ENCODE measurements at regions not wholly inside any gene's neighbourhood (a gene's known extent, or its start where the extent isn't known, plus 50 kb on each side); places are given as distances from the start of the nearest gene placed in this dataset.
"Not testable (repeated sequence)": the region's sequence is repeated elsewhere in the genome, so short reads cannot be mapped to it uniquely, and the experiment has no call there.

DNA sequence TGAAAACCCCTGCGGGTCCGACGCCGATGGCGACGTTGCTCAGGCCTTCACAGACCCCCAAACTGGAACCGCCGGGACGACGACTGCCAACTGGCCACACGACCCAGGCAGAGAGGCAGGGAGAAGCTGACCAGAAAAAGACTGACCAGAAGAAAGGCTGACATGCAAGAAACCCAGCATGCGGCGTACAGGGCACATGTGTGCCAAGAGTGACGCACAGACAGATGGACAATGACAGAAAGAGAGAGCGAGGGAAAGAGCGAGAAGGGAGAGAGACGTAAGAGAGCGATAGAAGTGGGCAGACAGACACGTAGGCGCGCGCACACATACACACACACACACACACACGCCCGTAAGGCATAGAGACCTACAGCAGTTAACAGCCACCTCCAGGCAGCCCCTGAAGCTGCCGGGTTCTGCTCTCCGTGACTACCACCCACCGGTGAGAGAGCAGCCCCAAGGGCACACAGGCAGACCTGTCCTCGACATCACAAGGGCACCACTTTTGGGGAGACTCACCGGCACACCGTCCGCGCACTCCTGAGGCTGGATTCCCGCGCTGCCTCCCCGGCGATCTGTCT lies 67.2 kb upstream of the ZNF527 start:
- no peak for DNase-seq (ENCODE audit: low spot score)

DNA sequence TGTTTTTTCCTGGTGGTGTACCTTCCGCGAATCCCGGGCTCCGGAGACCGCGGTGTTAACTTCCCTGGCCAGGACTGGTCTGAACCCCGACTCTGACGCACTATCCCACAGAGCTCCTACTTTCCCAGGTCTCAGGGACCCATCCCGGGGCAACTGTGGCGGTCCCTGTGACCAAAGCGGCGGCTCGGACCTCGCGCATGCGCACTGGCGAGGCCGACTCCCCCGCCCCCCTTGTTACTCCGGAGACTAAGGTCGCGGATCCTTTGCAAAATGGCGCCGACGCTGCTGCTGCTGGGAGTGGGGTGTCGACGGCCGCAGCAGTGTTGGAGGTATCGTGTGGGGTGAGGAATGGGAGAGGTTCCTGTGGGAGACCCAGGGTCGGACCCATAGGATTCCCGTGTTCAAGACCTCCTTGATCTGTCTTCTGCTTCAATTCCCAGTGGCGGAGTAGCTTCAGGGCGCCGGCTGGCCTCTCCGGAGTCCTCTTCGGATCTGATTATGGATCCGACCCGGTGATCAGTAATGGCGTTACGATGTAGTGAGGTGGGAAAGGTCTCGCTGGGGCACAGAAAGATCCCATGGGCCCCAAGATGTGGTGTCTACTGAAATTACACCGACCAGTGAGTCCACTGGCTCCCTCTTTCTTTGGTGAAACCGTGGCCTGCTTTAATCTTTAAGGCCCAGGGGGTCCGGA lies 66.6 kb upstream of the ZNF527 start:
- DNase-seq (ENCODE audit: low spot score): no peak

DNA sequence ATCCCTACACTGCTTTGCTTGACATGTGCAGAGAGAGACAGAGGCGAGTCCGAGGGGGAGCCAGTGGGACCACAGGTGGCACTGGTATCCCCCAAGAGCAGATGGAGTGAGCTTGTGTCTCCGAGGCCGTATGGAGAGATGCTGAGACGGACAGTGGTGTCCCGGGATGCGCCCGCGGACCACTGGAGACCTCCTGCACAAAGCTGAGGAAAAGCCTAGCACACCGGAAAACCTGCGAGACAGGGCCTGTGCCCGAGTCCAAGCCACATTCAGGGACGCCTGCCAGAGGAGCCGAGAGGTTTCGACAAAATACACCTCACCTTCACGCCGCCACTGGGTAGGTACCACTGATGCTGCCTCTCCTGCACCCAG lies 66.0 kb upstream of the ZNF527 start:
- DNase-seq (ENCODE audit: low spot score): no peak

GRCh38 chr19:37306383-37306963 lies 64.4 kb upstream of the ZNF527 start:
- DNase-seq (ENCODE audit: low spot score): no peak

DNA sequence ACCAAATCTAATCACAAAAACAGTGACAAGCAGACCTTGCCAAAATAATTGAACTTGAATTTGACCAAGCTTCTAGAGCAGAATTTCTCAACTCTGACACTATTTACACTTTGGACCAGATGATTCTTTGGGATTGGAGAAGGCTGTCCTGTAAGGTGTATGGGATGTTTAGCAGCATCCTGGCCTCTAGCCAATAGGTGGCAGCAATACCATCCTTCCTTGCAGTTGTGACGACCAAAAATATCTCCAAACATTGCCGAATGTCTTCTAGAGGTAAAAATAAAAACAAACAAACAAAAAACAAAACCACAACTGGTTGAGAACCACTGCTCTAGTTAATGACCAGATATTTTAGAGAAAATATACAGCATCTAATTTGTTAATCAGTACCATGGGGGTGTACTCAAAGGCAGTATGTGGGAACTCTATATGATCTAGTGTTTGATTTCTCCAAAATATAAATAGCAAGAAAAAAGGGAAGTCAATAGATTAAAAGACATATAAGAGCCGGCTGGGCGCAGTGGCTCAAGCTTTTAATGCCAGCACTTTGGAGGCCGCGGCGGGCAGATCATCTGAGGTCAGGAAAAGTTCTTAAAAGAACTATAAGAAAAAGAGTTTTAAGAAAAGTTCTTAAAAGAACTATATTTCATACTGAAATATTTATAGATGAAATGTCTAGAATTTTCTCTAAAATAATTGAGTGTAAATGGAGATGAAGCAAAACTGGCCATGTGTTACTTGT lies 60.9 kb upstream of the ZNF527 start:
- DNase-seq (ENCODE audit: low spot score): peak; percentile 50

GRCh38 chr19:37312531-37313334 lies 58.2 kb upstream of the ZNF527 start:
- not testable (repeated sequence) for DNase-seq (ENCODE audit: low spot score)

DNA sequence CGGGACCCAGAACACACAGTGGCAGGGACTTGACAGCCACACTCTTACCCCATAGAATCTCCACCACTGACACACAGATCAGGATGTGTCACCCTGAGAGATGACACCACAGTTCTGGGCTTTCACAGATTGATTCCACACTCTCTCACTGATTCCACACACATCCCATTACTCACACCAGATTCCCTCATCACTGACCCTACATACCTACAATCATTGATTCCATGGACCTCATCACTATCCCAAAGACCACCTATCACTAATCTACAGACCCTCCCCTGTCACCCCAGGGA lies 57.6 kb upstream of the ZNF527 start:
- no peak for DNase-seq (ENCODE audit: low spot score)

DNA sequence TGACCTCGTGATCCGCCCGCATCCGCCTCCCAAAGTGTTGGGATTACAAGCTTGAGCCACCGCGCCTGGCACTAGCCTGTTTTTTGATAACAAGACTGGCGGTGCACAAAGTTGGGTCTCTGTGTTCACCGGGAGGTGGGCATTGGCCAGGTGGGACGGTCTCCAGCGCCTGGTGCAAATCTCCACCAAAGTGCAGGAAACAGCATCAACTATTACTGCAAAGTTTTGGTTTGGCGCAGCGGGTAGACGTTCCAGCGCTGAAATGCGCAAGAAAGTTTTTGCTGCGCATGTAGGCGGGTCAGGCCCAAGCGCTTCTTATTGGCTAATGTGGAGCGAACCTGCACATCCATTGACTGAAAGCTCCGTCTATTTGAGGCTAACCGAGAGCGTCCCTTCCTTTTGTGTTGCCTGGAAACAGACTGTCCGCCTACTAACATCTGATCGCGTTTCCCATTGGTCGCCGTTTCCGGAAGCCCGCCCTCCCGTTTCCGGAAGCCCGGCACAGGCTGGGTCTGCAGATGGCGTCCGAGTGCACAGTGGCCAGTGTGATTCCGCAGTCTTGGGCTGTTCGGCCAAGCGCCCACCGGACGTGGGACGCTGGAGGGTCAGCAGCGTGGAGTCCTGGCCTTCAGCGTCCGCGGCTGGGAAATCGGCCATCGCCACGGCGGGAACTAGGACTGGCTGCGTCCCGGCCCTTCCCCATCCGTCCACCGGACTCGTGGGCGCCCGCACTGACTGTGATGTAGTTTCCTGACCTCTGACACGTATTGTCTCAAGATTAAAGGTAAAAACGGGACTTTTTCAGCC lies 53.3 kb upstream of the ZNF527 start:
- peak; percentile 91 for DNase-seq (ENCODE audit: low spot score)

DNA sequence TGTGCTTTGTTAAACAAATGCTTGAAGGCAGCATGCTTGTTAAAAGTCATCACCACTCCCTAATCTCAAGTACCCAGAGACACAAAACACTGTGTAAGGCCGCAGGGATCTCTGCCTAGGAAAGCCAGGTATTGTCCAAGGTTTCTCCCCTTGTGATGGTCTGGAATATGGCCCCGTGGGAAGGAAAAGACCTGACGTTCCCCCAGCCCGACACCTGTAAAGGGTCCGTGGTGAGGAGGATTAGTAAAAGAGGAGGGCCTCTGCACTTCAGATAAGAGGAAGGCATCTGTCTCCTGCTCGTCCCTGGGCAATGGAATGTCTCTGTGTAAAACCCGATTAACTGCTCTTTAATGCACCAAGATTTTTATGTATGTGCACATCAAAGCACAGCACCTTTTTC lies 49.9 kb upstream of the ZNF527 start:
- DNase-seq (ENCODE audit: low spot score): not testable (repeated sequence)
